Ovary (tissue), 3 donors: ENCODE measurements at regions not wholly inside any gene's neighbourhood (a gene's known extent, or its start where the extent isn't known, plus 50 kb on each side); places are given as distances from the start of the nearest gene placed in this dataset.

Source experiments
- EP300 ChIP-seq: sonication (generic); formaldehyde crosslinking; IDR thresholded peaks from one replicate; pipeline ENCODE4 v1.6.1; 2017; ENCODE audit warnings: antibody characterized with exemption
- POLR2A ChIP-seq: fragments of 450-650 bp; IDR thresholded peaks from one replicate; pipeline ENCODE4 v1.6.1; 2017; ENCODE audit warnings: antibody characterized with exemption, mild to moderate bottlenecking, moderate library complexity
- TF ChIP-seq, protein P1 (sequence below), 3 donors: fragments of 450-650 bp in 2 of 3; fragments of 200-600 bp in 1 of 3; IDR thresholded peaks; one replicate each; pipeline versions ENCODE4 v1.5.1 to v1.8.0; 2016 to 2022; ENCODE audit warnings: antibody characterized with exemption in 3 of 3, mild to moderate bottlenecking in 1 of 3
- donor health status: DM: no; HTN: no; CAD: no.

DNA sequence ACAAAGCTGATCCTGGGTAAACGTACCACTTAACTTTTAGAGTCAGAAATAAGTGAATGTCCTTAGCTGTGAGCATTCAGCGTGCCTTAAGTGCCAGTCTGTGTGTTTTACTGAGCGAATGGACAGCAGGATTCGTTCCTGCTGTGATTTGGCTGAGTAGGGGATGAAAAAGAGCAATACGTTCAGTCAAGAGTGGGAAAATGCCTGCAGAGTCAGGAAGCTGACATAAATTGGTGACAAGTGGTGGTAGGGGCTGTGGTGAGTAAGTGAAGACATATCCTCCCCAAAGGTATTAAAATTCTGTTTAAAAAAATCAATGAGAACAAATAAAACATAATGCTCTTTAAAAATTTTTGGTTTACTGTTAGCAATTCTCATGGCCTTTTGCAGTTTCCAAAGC is 56.6 kb upstream of the TNIP3 start:
- TF ChIP-seq, protein P1, sequence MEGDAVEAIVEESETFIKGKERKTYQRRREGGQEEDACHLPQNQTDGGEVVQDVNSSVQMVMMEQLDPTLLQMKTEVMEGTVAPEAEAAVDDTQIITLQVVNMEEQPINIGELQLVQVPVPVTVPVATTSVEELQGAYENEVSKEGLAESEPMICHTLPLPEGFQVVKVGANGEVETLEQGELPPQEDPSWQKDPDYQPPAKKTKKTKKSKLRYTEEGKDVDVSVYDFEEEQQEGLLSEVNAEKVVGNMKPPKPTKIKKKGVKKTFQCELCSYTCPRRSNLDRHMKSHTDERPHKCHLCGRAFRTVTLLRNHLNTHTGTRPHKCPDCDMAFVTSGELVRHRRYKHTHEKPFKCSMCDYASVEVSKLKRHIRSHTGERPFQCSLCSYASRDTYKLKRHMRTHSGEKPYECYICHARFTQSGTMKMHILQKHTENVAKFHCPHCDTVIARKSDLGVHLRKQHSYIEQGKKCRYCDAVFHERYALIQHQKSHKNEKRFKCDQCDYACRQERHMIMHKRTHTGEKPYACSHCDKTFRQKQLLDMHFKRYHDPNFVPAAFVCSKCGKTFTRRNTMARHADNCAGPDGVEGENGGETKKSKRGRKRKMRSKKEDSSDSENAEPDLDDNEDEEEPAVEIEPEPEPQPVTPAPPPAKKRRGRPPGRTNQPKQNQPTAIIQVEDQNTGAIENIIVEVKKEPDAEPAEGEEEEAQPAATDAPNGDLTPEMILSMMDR (IDR thresholded peaks at IDR 0.05): no peak
- TF ChIP-seq EP300 (no peak), POLR2A (no peak)
